Nephron (organoid): ENCODE measurements at regions not wholly inside any gene's neighbourhood (a gene's known extent, or its start where the extent isn't known, plus 50 kb on each side); places are given as distances from the start of the nearest gene placed in this dataset.
"Not testable (repeated sequence)": the region's sequence is repeated elsewhere in the genome, so short reads cannot be mapped to it uniquely, and the experiment has no call there.

Experiments
- H3K27ac Mint-ChIP-seq, 3 experiments: 2 replicates each; pipeline ENCODE4 v1.8.0; 2020; ENCODE audit warnings: mixed read lengths in 3 of 3, mild to moderate bottlenecking in 2 of 3, moderate library complexity in 1 of 3
- H3K27me3 Mint-ChIP-seq: 2 replicates; pipeline ENCODE4 v1.8.0; 2021; ENCODE audit warnings: low read depth, mild to moderate bottlenecking, moderate library complexity, mixed read lengths
- H3K36me3 Mint-ChIP-seq: 2 replicates; pipeline ENCODE4 v1.8.0; 2020; ENCODE audit warnings: low read depth, mixed read lengths
- H3K4me1 Mint-ChIP-seq: 2 replicates; pipeline ENCODE4 v1.8.0; 2020; ENCODE audit warnings: mixed read lengths
- H3K4me3 Mint-ChIP-seq, 3 experiments: 2 replicates each; pipeline ENCODE4 v1.8.0; 2020; ENCODE audit warnings: mild to moderate bottlenecking in 3 of 3, mixed read lengths in 3 of 3, moderate library complexity in 2 of 3
- H3K9me3 Mint-ChIP-seq: 2 replicates; pipeline ENCODE4 v1.8.0; 2020; ENCODE audit warnings: mixed read lengths
- CTCF ChIP-seq, 3 experiments: fragments of 200-600 bp; sonication (generic); IDR thresholded peaks; one replicate each; pipeline ENCODE4 v1.5.0; 2021; ENCODE audit warnings: antibody characterized with exemption in 3 of 3; ENCODE audit not compliant: unreplicated experiment in 3 of 3

- no peaks in the 10 kb centered on the region for H3K4me1 Mint-ChIP-seq
Observed at GRCh38 chr12:39672976-39673375, 53.4 kb upstream of the ABCD2 start.

GRCh38 chr12:39671898-39672875, 52.6 kb upstream of the ABCD2 start:
- H3K27me3 Mint-ChIP-seq, result no peaks in the 10 kb centered on the region
- H3K4me3 Mint-ChIP-seq, result no peak overlapping the region
- no peaks in the 10 kb centered on the region for H3K36me3 Mint-ChIP-seq
- H3K4me1 Mint-ChIP-seq, result no peaks in the 10 kb centered on the region
- no peak for TF ChIP-seq CTCF (IDR thresholded peaks at IDR 0.05; ENCODE audit: unreplicated experiment in 3 of 3)
- H3K9me3 Mint-ChIP-seq, result peaks cover 6% of the 10 kb centered on the region
- H3K27ac Mint-ChIP-seq, result no peak overlapping the region

More at GRCh38 chr12:39672976-39673375, 53.4 kb upstream of the ABCD2 start:
- no peaks in the 10 kb centered on the region for H3K27me3 Mint-ChIP-seq
- H3K27ac Mint-ChIP-seq, result no peak overlapping the region
- H3K9me3 Mint-ChIP-seq, result peaks cover 6% of the 10 kb centered on the region
- no peak for TF ChIP-seq CTCF (IDR thresholded peaks at IDR 0.05; ENCODE audit: unreplicated experiment in 3 of 3)
- H3K36me3 Mint-ChIP-seq, result no peaks in the 10 kb centered on the region
- H3K4me3 Mint-ChIP-seq, result no peak overlapping the region

GRCh38 chr12:39669539-39669938, 49.9 kb upstream of the ABCD2 start:
- not testable (repeated sequence) for H3K36me3 Mint-ChIP-seq, H3K4me3 Mint-ChIP-seq, H3K4me1 Mint-ChIP-seq, H3K27me3 Mint-ChIP-seq, H3K27ac Mint-ChIP-seq, H3K9me3 Mint-ChIP-seq
